ENCODE measurements at regions not wholly inside any gene's neighbourhood (a gene's known extent, or its start where the extent isn't known, plus 50 kb on each side); places are given as distances from the start of the nearest gene placed in this dataset.
"Not testable (repeated sequence)": the region's sequence is repeated elsewhere in the genome, so short reads cannot be mapped to it uniquely, and the experiment has no call there.

DNA sequence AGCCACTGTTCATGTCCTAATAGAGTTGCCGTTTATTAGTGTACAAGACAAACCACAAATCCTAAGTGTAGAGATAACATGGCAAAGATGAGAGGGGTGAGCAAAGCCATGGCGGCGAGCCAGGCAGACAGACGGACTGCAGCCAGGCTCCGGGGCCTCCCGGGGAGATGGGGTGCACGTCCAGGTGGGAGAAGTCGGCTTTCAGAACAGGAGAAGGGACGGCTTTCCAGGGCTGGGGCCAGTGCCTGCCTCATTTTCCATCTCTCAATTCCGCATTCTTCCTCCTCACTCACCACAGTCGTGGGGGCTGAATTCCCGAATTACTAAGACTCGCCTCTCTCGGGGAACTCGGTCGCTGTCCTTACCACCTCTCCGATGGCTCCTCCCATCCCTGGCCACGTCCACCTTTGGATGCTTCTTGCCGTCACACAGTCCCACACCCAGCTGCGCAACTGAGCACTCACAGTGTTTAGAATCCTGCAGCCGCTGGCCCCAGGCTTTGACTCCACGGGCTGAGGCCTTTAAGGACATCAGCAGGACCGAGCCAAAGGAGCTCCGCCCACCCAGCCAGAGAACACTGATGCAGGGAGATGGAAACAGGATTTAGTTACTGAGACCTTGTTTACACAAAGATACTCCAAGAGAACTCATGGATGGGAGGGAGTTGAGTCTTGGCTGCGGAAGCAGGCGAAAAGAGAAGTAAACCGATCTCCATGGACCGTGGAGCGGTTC lies 59.7 kb downstream of the RNF112 start:
- no peak for TF ChIP-seq EP300 (IDR thresholded peaks at IDR 0.05)
- peak in 1 of 2 donors; percentile 27 for TF ChIP-seq POLR2A (IDR thresholded peaks at IDR 0.05)
- TF ChIP-seq CTCF (IDR thresholded peaks at IDR 0.05), result no peak
- TF ChIP-seq POLR2AphosphoS5 (IDR thresholded peaks at IDR 0.05), result peak; percentile 78
- H3K27ac ChIP-seq, result peak overlapping the region; percentile 65 to 87 (median 80)
- peak; percentile 96 for ATAC-seq
- H3K27me3 ChIP-seq, result no peaks in the 10 kb centered on the region
- 38 to 47% methylated on average over 15 to 21 of the region's 29 CpGs for WGBS, 2 donors (ENCODE audit: low coverage in 1 of 2)
- H3K4me3 ChIP-seq, result peak overlapping the region in 1 of 2 donors; percentile 40
- no peaks in the 10 kb centered on the region for H3K9me3 ChIP-seq
- H3K36me3 ChIP-seq, result no peaks in the 10 kb centered on the region
- H3K4me1 ChIP-seq, result peaks cover 0 to 19% (median 0%) of the 10 kb centered on the region in 3 donors

GRCh38 chr17:19474405-19474804 lies 59.2 kb upstream of the SLC47A1 start:
- H3K9me3 ChIP-seq, ATAC-seq, H3K4me3 ChIP-seq, H3K27ac ChIP-seq, H3K27me3 ChIP-seq, H3K36me3 ChIP-seq: not testable (repeated sequence)
- peaks cover 0 to 15% (median 0%) of the 10 kb centered on the region in 3 donors for H3K4me1 ChIP-seq
- 88 to 90% methylated on average over 1 to 3 of the region's 3 CpGs for WGBS, 2 donors (ENCODE audit: low coverage in 1 of 2)

DNA sequence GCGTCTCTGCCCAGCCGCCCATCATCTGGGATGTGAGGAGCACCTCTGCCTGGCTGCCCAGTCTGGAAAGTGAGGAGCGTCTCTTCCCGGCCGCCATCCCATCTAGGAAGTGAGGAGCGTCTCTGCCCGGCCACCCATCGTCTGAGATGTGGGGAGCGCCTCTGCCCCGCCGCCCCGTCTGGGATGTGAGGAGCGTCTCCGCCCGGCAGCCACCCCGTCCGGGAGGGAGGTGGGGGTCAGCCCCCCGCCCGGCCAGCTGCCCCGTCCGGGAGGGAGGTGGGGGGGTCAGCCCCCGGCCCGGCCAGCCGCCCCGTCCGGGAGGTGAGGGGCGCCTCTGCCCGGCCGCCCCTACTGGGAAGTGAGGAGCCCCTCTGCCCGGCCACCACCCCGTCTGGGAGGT lies 57.9 kb upstream of the SLC47A1 start:
- H3K36me3 ChIP-seq, ATAC-seq, H3K4me3 ChIP-seq, H3K9me3 ChIP-seq, H3K4me1 ChIP-seq, H3K27ac ChIP-seq, H3K27me3 ChIP-seq: not testable (repeated sequence)
- no CpG with 5 or more reads among the region's 31 CpGs for WGBS, 2 donors (ENCODE audit: low coverage in 1 of 2)

- TF ChIP-seq POLR2A (IDR thresholded peaks at IDR 0.05) (no peak), POLR2AphosphoS5 (IDR thresholded peaks at IDR 0.05) (no peak), CTCF (IDR thresholded peaks at IDR 0.05) (no peak), EP300 (IDR thresholded peaks at IDR 0.05) (no peak)
- H3K9me3 ChIP-seq, result no peaks in the 10 kb centered on the region
- H3K27me3 ChIP-seq, result no peaks in the 10 kb centered on the region
- H3K27ac ChIP-seq, result peak overlapping the region in 2 of 4 donors; percentile 39 to 51
- H3K4me1 ChIP-seq, result peaks cover 0 to 32% (median 8%) of the 10 kb centered on the region in 3 donors
- no peak overlapping the region for H3K4me3 ChIP-seq
- H3K36me3 ChIP-seq, result no peaks in the 10 kb centered on the region
- 7% methylated on average over 1 of the region's 1 CpG; no CpG with 5 or more reads in 1 of the 2 donors for WGBS, 2 donors (ENCODE audit: low coverage in 1 of 2)
- ATAC-seq, result peak; percentile 70
Observed at GRCh38 chr17:19482576-19482975, 51.1 kb upstream of the SLC47A1 start.
